ENCODE measurements at regions not wholly inside any gene's neighbourhood (a gene's known extent, or its start where the extent isn't known, plus 50 kb on each side); places are given as distances from the start of the nearest gene placed in this dataset.

GRCh38 chr18:64645753-64646152 is 496.9 kb upstream of the LINC00305 start:
- no peak overlapping the region for H3K4me3 ChIP-seq (ENCODE audit: low read length)
- no peaks in the 10 kb centered on the region for H3K36me3 ChIP-seq (ENCODE audit: insufficient read depth, low read length)
- H3F3A ChIP-seq (ENCODE audit: insufficient read depth, low read length, poor library complexity, severe bottlenecking) = no peaks in the 10 kb centered on the region
- H3K79me2 ChIP-seq (replicated peaks; ENCODE audit: insufficient read depth, low read length) = no peaks in the 10 kb centered on the region
- no peaks in the 10 kb centered on the region for H3K27me3 ChIP-seq (ENCODE audit: insufficient read depth, low read depth, low read length)
- H3K4me2 ChIP-seq (ENCODE audit: low read length) = no peak overlapping the region
- no peak overlapping the region for H3K9ac ChIP-seq (ENCODE audit: low read length)
- no peak overlapping the region for H3K27ac ChIP-seq (ENCODE audit: low read length)
- H2AFZ ChIP-seq (ENCODE audit: low read depth, low read length) = no peak overlapping the region
- H3K9me2 ChIP-seq (ENCODE audit: insufficient read depth, low read length) = no peaks in the 10 kb centered on the region
- H4K20me1 ChIP-seq (ENCODE audit: insufficient read depth) = no peaks in the 10 kb centered on the region
- H3K9me3 ChIP-seq (ENCODE audit: low read length) = no peaks in the 10 kb centered on the region
- no peak for TF ChIP-seq REST (IDR thresholded peaks at IDR 0.05; ENCODE audit: borderline replicate concordance)
- TF ChIP-seq MXI1 (conservative IDR thresholded peaks at IDR 0.05; ENCODE audit: poor library complexity, severe bottlenecking) = no peak
- no peak for TF ChIP-seq EZH2 (IDR thresholded peaks at IDR 0.05; ENCODE audit: borderline replicate concordance, insufficient read depth, low read length, poor library complexity, severe bottlenecking)
- TF ChIP-seq SMC3 (conservative IDR thresholded peaks at IDR 0.05; ENCODE audit: poor library complexity) = no peak
- no peak for TF ChIP-seq RAD21 (conservative IDR thresholded peaks at IDR 0.05)

DNA sequence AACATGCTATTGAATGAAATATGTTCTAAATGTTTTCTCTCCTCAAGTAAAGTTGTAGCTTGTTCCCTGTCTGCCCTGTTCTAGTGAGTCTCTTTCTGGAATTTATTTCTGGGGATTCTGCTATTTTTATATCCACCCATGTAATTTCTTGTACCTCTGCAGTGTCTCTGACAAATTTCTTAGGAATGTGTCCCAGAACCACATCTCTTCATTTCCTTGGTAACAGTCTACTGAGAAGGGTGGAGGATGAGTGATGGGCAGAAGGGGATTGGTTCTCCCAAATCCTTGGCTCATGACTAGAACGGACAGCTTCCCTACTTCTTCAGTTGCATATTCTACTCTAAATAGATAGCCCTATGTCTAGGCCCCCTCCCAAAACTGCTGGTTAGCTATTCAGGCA is 490.6 kb upstream of the LINC00305 start:
- H3K36me3 ChIP-seq (ENCODE audit: insufficient read depth, low read length) = no peaks in the 10 kb centered on the region
- no peak overlapping the region for H3K27ac ChIP-seq (ENCODE audit: low read length)

More for the DNA sequence above, 490.6 kb upstream of the LINC00305 start:
- Histone ChIP-seq H4K20me1 (ENCODE audit: insufficient read depth) (no peaks in the 10 kb centered on the region), H3K9ac (ENCODE audit: low read length) (no peak overlapping the region), H3K79me2 (replicated peaks; ENCODE audit: insufficient read depth, low read length) (no peaks in the 10 kb centered on the region), H3F3A (ENCODE audit: insufficient read depth, low read length, poor library complexity, severe bottlenecking) (no peaks in the 10 kb centered on the region), H3K4me3 (ENCODE audit: low read length) (no peak overlapping the region), H3K27me3 (ENCODE audit: insufficient read depth, low read depth, low read length) (no peaks in the 10 kb centered on the region), H3K9me3 (ENCODE audit: low read length) (no peaks in the 10 kb centered on the region), H3K4me2 (ENCODE audit: low read length) (no peak overlapping the region), H3K9me2 (ENCODE audit: insufficient read depth, low read length) (no peaks in the 10 kb centered on the region), H2AFZ (ENCODE audit: low read depth, low read length) (no peak overlapping the region)
- TF ChIP-seq EZH2 (IDR thresholded peaks at IDR 0.05; ENCODE audit: borderline replicate concordance, insufficient read depth, low read length, poor library complexity, severe bottlenecking) (no peak), RAD21 (conservative IDR thresholded peaks at IDR 0.05) (no peak), CTCF (IDR thresholded peaks at IDR 0.05; ENCODE audit: poor library complexity, severe bottlenecking) (no peak), REST (IDR thresholded peaks at IDR 0.05; ENCODE audit: borderline replicate concordance) (no peak), MXI1 (conservative IDR thresholded peaks at IDR 0.05; ENCODE audit: poor library complexity, severe bottlenecking) (no peak), POLR2AphosphoS5 (IDR thresholded peaks at IDR 0.05) (no peak), EP300 (conservative IDR thresholded peaks at IDR 0.05; ENCODE audit: poor library complexity, severe bottlenecking) (no peak), SMC3 (conservative IDR thresholded peaks at IDR 0.05; ENCODE audit: poor library complexity) (no peak), TAF1 (IDR thresholded peaks at IDR 0.05; ENCODE audit: low read depth) (no peak)

Measured in neural cell (in vitro differentiated cells).